Stimulated activated naive CD8-positive, alpha-beta T cell treated with anti-CD3 and anti-CD28 coated beads, Interleukin-15, Interleukin-2, amounts not matched to agents 100 U/mL and 50 U/mL, for 24 hours (primary cell): ENCODE measurements at regions not wholly inside any gene's neighbourhood (a gene's known extent, or its start where the extent isn't known, plus 50 kb on each side); places are given as distances from the start of the nearest gene placed in this dataset.

Experiments
- ATAC-seq: fragments of 150-1000 bp; cut with Tn5 transposase; one replicate; pipeline ENCODE4 v1.10.0; 2021
- DNase-seq: peaks from one replicate; pipeline ENCODE4 v3.0.0; 2021

DNA sequence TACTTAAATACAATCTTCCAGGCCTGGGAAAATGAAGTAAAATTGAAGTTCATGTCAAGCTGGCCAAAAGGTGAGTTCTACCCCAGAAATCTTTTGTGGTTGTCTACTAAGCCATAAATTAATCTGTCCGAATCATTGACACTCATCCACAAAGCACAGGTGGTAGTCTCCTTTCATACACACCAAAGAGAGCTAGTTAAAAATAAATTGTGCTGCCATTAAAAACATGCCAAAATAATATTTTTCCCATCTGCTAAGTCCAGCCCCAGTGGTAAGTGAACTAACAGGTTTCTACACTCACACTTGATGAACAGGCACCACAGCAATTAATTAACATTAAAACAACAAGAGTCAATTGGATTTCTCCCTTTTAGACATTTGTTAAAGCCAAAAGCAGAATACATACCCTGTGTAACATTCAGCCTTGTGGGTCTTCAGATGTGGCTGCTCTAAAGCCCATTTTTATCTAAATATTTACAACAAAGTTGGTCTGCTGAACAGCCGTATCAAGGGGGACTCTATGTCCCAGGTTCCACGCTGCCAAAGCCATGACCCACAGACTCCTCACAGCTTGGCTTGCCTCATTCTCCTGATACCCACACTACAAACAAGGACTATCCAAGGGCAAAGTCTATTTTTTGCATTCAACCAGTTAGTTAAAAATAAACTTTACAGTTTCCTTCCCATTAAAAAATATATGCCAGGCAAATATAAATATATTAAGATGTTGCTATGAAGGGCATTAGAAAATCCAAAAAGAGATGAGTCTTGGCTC lies 490.4 kb downstream of the BMP2 start:
- DNase-seq, result no peak
- no peak for ATAC-seq

- DNase-seq (no peak), ATAC-seq (no peak)
Measured at GRCh38 chr20:7262803-7263202, 495.3 kb downstream of the BMP2 start.

DNA sequence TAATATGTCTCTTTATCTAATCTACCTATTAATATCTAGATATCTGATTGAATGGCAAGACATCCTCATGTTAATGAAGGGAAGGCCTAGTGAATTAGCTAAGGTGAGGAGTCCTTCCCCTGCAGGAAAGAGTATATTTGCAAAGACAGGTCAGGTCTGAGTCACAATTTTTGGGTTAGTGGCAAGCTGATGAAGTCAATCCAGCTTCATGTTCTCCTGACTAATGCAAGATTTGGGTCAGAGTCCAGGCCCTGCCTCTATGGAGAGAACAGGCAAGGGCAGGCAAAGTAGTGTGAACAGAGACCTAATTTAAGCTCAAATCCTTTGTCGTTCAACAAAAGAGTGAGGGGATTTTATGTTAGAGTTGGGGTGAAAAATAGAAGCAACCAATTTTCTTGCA lies 496.7 kb downstream of the BMP2 start:
- ATAC-seq (no peak), DNase-seq (no peak)

DNA sequence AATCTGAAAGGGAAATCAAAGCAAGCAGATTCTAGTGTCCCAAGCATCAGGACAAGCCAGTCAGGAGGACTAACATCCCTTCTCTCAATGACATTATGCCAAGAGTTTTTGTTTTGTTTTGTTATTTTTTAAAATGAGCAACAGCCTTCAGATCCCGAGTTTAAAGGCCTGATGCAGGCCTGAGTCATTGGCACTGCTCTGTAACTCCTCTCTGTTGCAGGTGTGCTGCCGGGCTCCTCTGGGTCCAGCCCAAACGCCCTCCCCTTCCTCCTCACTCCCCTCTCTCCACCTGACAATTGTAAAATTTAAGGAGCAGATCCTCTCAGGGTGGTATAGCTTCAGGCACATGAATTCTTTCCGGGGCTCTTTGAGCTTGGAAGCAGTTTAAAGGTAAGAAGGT lies 502.0 kb downstream of the BMP2 start:
- ATAC-seq, result no peak
- no peak for DNase-seq

- ATAC-seq (no peak), DNase-seq (no peak)
Measured at GRCh38 chr20:7272512-7272911, 505.0 kb downstream of the BMP2 start.

GRCh38 chr20:7274870-7275269 lies 507.4 kb downstream of the BMP2 start:
- ATAC-seq (no peak), DNase-seq (no peak)

DNA sequence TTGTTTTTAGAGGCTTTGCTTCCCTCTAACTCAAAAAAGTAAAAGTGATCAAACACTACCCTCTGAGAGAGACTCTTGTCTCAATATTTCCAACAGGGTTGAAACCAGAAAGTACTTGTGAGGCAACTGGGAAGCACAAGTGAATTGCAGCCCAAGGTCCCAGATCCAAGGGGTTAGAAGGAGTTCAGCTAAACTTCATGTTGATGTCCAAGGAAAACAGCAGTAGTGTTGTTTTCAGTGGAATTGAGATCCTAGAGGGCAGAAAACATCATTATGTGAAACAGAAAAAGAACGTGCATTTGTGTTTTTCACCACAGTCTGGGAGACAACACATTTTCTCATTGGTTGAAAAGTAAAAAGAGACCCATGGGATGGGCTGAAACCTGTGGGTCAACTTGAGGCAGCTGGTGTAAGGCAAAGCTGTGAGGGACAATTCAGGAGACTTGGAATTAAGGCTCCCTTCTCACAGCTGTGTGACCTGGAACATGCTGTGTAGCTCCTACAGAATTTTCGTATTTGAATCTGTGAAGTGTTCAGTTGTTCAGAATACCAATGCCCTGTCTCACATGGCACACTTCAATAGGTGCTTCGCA lies 508.3 kb downstream of the BMP2 start:
- no peak for DNase-seq
- no peak for ATAC-seq

GRCh38 chr20:7285918-7286556 lies 518.6 kb downstream of the BMP2 start:
- DNase-seq (peak; percentile 36), ATAC-seq (no peak)

DNA sequence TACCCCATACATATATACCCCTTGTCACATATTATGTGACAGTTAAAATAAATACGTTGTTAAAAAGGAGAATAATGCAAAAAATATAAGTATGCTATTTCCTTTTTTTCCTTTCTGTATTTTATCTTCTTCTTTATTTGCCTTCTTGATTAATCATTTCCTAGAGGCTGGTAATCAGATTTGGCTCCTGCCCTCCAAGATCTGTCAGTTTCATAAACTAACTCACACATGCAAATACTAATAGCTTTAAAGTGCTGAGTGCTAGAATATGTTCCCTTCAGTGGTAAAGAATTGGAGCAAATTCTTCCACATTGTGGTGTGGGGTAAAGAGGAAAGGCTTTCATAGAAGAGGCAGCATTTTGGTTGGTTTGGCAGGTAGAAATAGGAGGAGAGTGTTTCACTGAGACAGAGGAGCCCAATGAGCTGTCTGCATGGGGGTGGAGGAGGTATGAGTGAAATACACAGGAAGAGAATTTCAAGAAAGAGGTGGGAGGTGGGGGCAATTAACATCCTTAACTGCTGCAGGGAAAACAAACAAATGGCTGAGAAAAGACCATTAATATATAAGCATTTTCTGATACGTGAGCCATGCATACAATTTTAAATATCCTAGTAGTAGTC lies 523.9 kb downstream of the BMP2 start:
- DNase-seq, result no peak

DNA sequence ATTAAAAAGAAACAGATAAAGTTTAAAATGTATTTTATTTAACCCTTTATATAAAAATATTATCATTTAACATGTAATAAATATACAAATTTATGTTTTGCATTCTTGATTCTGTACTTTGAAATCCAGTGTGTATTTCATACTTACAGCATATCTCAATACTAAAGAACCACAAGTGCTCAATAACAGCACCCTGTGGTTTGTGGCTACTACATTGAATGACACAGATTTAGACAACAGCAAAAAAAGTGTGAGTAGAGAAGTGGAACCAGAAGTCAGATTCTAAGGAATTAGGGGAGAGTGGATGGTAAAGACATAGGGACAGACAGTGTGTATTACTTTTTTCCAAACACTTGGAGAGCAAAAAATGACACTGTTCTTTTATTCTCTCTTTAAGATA lies 524.5 kb downstream of the BMP2 start:
- no peak for DNase-seq
- ATAC-seq, result no peak

More for the DNA sequence above, 523.9 kb downstream of the BMP2 start:
- ATAC-seq, result no peak

- no peak for DNase-seq
- no peak for ATAC-seq
Measured at GRCh38 chr20:7294816-7295360, 527.4 kb downstream of the BMP2 start.

GRCh38 chr20:7301807-7302206 lies 534.3 kb downstream of the BMP2 start:
- DNase-seq (no peak), ATAC-seq (no peak)

DNA sequence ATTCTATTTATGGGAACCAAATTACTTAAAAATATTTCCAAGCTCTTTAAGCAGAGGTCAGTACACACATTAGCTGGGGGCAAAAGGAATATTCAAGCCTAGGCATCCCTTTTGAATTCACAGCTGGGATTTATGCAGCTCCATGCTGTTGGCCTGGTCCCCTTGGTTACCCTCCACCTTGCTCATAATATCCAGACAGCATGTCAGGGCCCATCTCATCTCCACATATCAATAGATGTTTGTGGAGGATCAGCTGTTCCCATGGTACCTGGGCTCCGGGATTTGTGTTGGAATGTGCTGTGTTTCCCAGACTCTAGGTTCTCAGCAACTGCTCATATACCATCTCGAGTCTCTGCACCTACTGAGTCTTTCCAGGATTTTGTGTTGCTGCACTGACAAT lies 534.8 kb downstream of the BMP2 start:
- no peak for DNase-seq
- ATAC-seq, result no peak

- ATAC-seq (no peak), DNase-seq (no peak)
Measured at GRCh38 chr20:7305976-7306375, 538.5 kb downstream of the BMP2 start.

GRCh38 chr20:7308163-7308562 lies 540.7 kb downstream of the BMP2 start:
- DNase-seq, result no peak
- ATAC-seq, result no peak

DNA sequence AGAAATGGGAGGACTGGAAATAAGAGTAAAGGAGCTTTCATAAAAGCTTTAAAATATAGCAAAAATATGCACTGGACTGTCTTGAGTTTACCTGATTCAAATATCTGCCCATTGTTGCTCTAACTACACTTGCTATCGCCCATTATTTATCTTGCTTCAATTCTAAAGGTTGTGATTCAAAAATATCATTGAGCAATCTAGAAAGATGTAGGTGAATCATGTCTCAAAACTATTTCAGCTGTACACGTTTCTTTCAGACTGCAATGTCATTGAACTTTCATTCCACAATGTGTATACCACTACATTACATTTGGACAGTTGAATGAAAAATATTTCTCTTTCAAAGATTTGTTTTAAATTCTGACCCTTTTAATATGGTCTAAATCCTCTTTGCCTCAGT lies 545.6 kb downstream of the BMP2 start:
- no peak for ATAC-seq
- DNase-seq, result no peak

DNA sequence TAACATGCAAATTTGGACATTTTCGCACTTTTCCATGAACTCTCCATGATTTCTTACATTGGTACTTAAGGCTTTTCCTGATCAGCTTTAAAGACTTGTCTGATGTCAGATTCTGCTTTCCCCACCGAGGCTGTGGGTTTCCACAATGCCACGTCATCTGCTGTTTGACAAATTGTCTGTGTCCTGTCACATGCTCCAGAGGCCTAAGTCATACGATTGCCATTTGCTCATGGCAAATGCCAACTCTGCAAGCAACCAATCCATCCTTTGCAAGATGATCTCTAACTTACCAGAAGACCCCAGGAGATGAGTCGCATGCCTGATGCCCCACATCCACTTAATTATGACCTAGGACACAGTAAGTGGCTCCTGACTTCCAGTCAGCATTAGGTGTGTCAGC lies 556.5 kb downstream of the BMP2 start:
- no peak for DNase-seq

GRCh38 chr20:7327810-7328209 lies 560.3 kb downstream of the BMP2 start:
- ATAC-seq, result no peak

More for the DNA sequence above, 556.5 kb downstream of the BMP2 start:
- no peak for ATAC-seq

DNA sequence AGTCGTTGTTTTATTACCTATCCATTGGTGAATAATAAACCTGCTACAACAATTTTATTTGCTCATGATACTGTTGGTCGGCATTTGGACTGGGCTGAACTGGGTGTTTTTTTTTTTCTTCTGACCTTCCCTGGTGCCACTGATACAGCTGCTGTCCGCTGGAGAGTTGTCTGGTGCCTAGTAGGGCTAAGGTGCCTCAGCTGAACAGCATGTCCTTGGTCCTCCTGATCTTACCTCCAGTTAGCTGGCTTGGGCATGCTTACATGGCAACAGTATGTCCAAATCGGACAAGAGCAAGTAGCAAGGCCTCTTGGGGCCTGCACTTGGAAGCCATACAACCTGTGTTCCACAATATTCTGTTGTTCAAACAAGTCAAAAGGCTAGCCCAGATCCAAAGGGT lies 563.4 kb downstream of the BMP2 start:
- ATAC-seq (no peak), DNase-seq (no peak)

More at GRCh38 chr20:7327810-7328209, 560.3 kb downstream of the BMP2 start:
- DNase-seq, result no peak

DNA sequence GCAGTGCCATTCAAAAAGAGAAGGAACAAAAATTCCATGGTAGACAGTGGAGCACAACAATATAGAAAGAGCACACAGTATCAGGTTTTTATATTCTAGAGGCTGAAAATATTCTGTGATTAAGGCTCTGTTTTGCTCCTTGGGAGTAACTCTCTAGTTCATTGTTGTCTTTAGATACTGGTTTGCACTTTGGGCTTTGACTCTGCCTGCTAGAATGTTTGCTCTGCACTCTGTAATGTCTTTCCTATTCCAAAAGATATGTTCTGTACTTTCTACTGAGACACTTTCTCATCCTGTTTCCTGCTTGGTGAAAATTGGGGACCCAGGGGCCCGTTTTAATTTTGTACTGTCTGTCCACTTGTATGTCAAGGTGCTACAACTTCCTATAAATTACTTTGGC lies 564.7 kb downstream of the BMP2 start:
- DNase-seq, result no peak
- no peak for ATAC-seq

DNA sequence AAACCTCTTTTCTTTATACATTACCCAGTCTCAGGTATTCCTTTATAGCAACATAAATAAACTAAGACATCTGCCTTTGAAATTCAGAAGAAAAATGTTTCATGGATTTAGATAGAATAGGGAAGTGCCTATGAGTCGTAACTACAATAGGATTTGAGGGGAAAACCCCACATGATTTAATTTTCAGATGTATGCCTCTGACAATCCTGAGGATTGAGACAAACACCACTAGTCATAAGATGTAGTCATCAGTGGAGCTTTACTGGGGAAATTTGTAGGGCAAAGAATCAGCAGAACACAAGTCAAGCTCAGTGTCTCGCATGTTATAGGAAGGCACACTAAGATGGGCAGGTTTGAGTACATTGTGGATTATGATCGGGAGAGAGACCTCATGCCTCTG lies 566.4 kb downstream of the BMP2 start:
- DNase-seq, result no peak
- no peak for ATAC-seq

GRCh38 chr20:7346026-7346425 lies 578.5 kb downstream of the BMP2 start:
- ATAC-seq, result no peak
- no peak for DNase-seq

DNA sequence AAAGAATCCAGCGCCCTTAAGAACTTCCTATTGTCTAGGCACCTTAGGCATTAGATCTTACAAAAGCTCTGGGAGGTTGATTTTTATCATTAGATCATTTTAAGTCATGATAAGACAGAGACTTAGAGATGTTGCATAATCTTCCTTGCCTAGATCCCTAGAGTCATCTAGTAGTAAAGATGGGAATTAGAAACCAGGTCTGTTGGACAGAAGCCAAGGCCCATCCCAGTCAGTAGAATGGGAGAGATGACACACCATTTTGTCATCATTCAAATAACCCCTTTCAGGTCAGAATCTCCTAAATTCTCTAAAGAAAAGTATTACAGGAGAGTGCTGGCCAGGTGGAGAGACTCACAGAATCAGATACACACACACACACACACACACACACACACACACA lies 579.1 kb downstream of the BMP2 start:
- no peak for DNase-seq
- no peak for ATAC-seq
